HEK293 (cell line): ENCODE measurements at regions not wholly inside any gene's neighbourhood (a gene's known extent, or its start where the extent isn't known, plus 50 kb on each side); places are given as distances from the start of the nearest gene placed in this dataset.

Source experiments
- CTCF ChIA-PET: fragments of 350-600 bp; formaldehyde crosslinking; extraction: SDS; loops from one replicate; lab custom pipeline; 2021; ENCODE audit warnings: antibody characterized with exemption; lab: Yijun Ruan, JAX
- POLR2A ChIA-PET: fragments of 300-600 bp; formaldehyde crosslinking; extraction: SDS; loops from one replicate; lab custom pipeline; 2020; ENCODE audit warnings: antibody characterized with exemption, inconsistent platforms; lab: Yijun Ruan, JAX
- H3K27ac ChIP-seq: fragments of 200-500 bp; sonication (Bioruptor generic); 2 replicates; pipeline ENCODE4 v1.5.1; 2014; ENCODE audit warnings: low read depth, low read length, control low read depth, inconsistent platforms; ENCODE audit errors: extremely low read depth
- H3K36me3 ChIP-seq, 2 experiments: fragments of 200-500 bp in 1 of 2; sonication (Bioruptor generic) in 1 of 2; 1 replicate in 1 of 2; 2 replicates in 1 of 2; pipeline ENCODE4 v1.5.1; 2014 to 2017; ENCODE audit warnings: inconsistent platforms in 2 of 2, low read length in 2 of 2; ENCODE audit not compliant: control insufficient read depth in 2 of 2, insufficient read depth in 1 of 2
- H3K4me1 ChIP-seq: fragments of 200-500 bp; sonication (Bioruptor generic); 2 replicates; pipeline ENCODE4 v1.5.1; 2014; ENCODE audit warnings: mild to moderate bottlenecking, low read length, inconsistent platforms; ENCODE audit not compliant: control insufficient read depth, insufficient read depth
- H3K4me3 ChIP-seq: 2 replicates; pipeline ENCODE4 v1.5.1; 2011; ENCODE audit warnings: low read depth, mild to moderate bottlenecking, control low read depth, low read length, moderate library complexity
- H3K9me3 ChIP-seq: fragments of 200-500 bp; sonication (Bioruptor generic); 2 replicates; pipeline ENCODE4 v1.5.1; 2014; ENCODE audit warnings: low read depth, low read length, inconsistent platforms; ENCODE audit not compliant: control insufficient read depth, insufficient read depth
- BCL11A ChIP-seq: fragments of 450-650 bp; formaldehyde crosslinking; IDR thresholded peaks from 2 replicates; pipeline ENCODE4 v1.5.1; 2016; ENCODE audit warnings: low read depth, missing biosample characterization, missing genetic modification characterization
- EGR2 ChIP-seq: fragments of 450-650 bp; formaldehyde crosslinking; IDR thresholded peaks from 2 replicates; pipeline ENCODE4 v1.5.1; 2016; ENCODE audit warnings: low read depth, missing biosample characterization, missing genetic modification characterization
- GFI1B ChIP-seq: fragments of 450-650 bp; formaldehyde crosslinking; IDR thresholded peaks from 2 replicates; pipeline ENCODE4 v1.5.1; 2016; ENCODE audit warnings: missing biosample characterization, missing genetic modification characterization
- HIC1 ChIP-seq: fragments of 450-650 bp; formaldehyde crosslinking; IDR thresholded peaks from 2 replicates; pipeline ENCODE4 v1.5.1; 2016; ENCODE audit warnings: missing biosample characterization, missing genetic modification characterization
- PRDM2 ChIP-seq: fragments of 450-650 bp; formaldehyde crosslinking; IDR thresholded peaks from 2 replicates; pipeline ENCODE4 v1.5.1; 2016; ENCODE audit warnings: missing biosample characterization, missing genetic modification characterization, borderline replicate concordance
- PRDM6 ChIP-seq: fragments of 450-650 bp; formaldehyde crosslinking; IDR thresholded peaks from 2 replicates; pipeline ENCODE4 v1.5.1; 2017; ENCODE audit warnings: missing biosample characterization, missing genetic modification characterization
- SP3 ChIP-seq: fragments of 450-650 bp; formaldehyde crosslinking; IDR thresholded peaks from 2 replicates; pipeline ENCODE4 v1.5.1; 2016; ENCODE audit warnings: missing biosample characterization, missing genetic modification characterization
- WT1 ChIP-seq: fragments of 450-650 bp; formaldehyde crosslinking; IDR thresholded peaks from 2 replicates; pipeline ENCODE4 v1.5.1; 2016; ENCODE audit warnings: missing biosample characterization, missing genetic modification characterization
- ZBTB7A ChIP-seq: fragments of 450-650 bp; formaldehyde crosslinking; IDR thresholded peaks from 2 replicates; pipeline ENCODE4 v1.5.1; 2016; ENCODE audit warnings: low read depth, missing biosample characterization, missing genetic modification characterization
- ZNF148 ChIP-seq: fragments of 450-650 bp; formaldehyde crosslinking; IDR thresholded peaks from 2 replicates; pipeline ENCODE4 v1.5.0; 2017; ENCODE audit warnings: missing biosample characterization, missing genetic modification characterization, borderline replicate concordance
- ZNF211 ChIP-seq: fragments of 450-650 bp; formaldehyde crosslinking; IDR thresholded peaks from 2 replicates; pipeline ENCODE4 v1.5.1; 2016; ENCODE audit warnings: low read depth, missing biosample characterization, missing genetic modification characterization
- ZNF239 ChIP-seq: fragments of 450-650 bp; formaldehyde crosslinking; IDR thresholded peaks from 2 replicates; pipeline ENCODE4 v1.5.1; 2016; ENCODE audit warnings: missing biosample characterization, missing genetic modification characterization
- ZNF248 ChIP-seq: fragments of 450-650 bp; formaldehyde crosslinking; IDR thresholded peaks from 2 replicates; pipeline ENCODE4 v1.5.1; 2017; ENCODE audit warnings: missing biosample characterization, missing genetic modification characterization
- ZNF280C ChIP-seq: fragments of 450-650 bp; formaldehyde crosslinking; IDR thresholded peaks from 2 replicates; pipeline ENCODE4 v1.5.1; 2016; ENCODE audit warnings: missing biosample characterization, missing genetic modification characterization
- ZNF335 ChIP-seq: fragments of 450-650 bp; formaldehyde crosslinking; conservative IDR thresholded peaks from 2 replicates; pipeline ENCODE4 v1.5.1; 2016; ENCODE audit warnings: missing biosample characterization, missing genetic modification characterization
- ZNF510 ChIP-seq: fragments of 450-650 bp; formaldehyde crosslinking; IDR thresholded peaks from 2 replicates; pipeline ENCODE4 v1.5.1; 2018; ENCODE audit warnings: mild to moderate bottlenecking, missing genetic modification characterization, missing biosample characterization; ENCODE audit not compliant: insufficient replicate concordance
- ZNF560 ChIP-seq: fragments of 450-650 bp; formaldehyde crosslinking; IDR thresholded peaks from 2 replicates; pipeline ENCODE4 v1.5.1; 2017; ENCODE audit warnings: missing biosample characterization, missing genetic modification characterization, borderline replicate concordance
- ZSCAN4 ChIP-seq: fragments of 450-650 bp; formaldehyde crosslinking; IDR thresholded peaks from 2 replicates; pipeline ENCODE4 v1.5.1; 2017; ENCODE audit warnings: missing biosample characterization, missing genetic modification characterization
- ZSCAN5A ChIP-seq: fragments of 450-650 bp; formaldehyde crosslinking; IDR thresholded peaks from 2 replicates; pipeline ENCODE4 v1.5.1; 2016; ENCODE audit warnings: missing biosample characterization, missing genetic modification characterization

- no peak for TF ChIP-seq HIC1
- no peak for TF ChIP-seq ZBTB7A (tag by site-specific recombination)
- TF ChIP-seq ZNF560 (tag by site-specific recombination): no peak
- TF ChIP-seq BCL11A: no peak
- TF ChIP-seq GFI1B: no peak
- TF ChIP-seq EGR2 (tag by site-specific recombination): no peak
- TF ChIP-seq ZNF148 (tag by site-specific recombination): no peak
- no peak for TF ChIP-seq WT1
- TF ChIP-seq PRDM6 (tag by site-specific recombination): no peak
Measured at GRCh38 chr1:87584586-87584985, 255.9 kb downstream of the LMO4 start (continued).

- ChIA-PET CTCF (interaction anchor here (1.1 kb wide), 1 partner anchor 17 kb away, joined by 4 read pairs; no protein-coding TSS in a partner anchor), POLR2A (interaction anchor here (0.7 kb wide), 1 partner anchor 450 kb away, joined by 3 read pairs; no protein-coding TSS in a partner anchor)
- TF ChIP-seq ZNF239 (tag by site-specific recombination): no peak
- TF ChIP-seq ZSCAN5A: no peak
- TF ChIP-seq ZNF248: no peak
- no peak for TF ChIP-seq ZNF211 (tag by site-specific recombination)
- TF ChIP-seq ZSCAN4 (tag by site-specific recombination): no peak
- TF ChIP-seq GFI1B: no peak
- TF ChIP-seq ZNF280C (tag by site-specific recombination): no peak
- no peak for TF ChIP-seq EGR2 (tag by site-specific recombination)
- no peak for TF ChIP-seq SP3 (tag by site-specific recombination)
- no peak for TF ChIP-seq ZNF510 (tag by site-specific recombination)
- no peak for TF ChIP-seq ZNF335 (tag by site-specific recombination)
- no peak for TF ChIP-seq PRDM2 (tag by site-specific recombination)
Measured at GRCh38 chr1:87586501-87586900, 257.8 kb downstream of the LMO4 start.

More at GRCh38 chr1:87586501-87586900, 257.8 kb downstream of the LMO4 start:
- Histone ChIP-seq H3K27ac (no peak overlapping the region), H3K36me3 (no peaks in the 10 kb centered on the region), H3K4me3 (no peak overlapping the region), H3K4me1 (no peaks in the 10 kb centered on the region; the same call in 1 of the 2 replicates), H3K9me3 (no peaks in the 10 kb centered on the region)
